Astrocyte of the hippocampus (primary cell): ENCODE measurements at regions not wholly inside any gene's neighbourhood (a gene's known extent, or its start where the extent isn't known, plus 50 kb on each side); places are given as distances from the start of the nearest gene placed in this dataset.

Source experiments
- DNase-seq: peaks from one replicate; pipeline ENCODE4 v3.0.0; 2011; ENCODE audit warnings: low read depth, low spot score

DNA sequence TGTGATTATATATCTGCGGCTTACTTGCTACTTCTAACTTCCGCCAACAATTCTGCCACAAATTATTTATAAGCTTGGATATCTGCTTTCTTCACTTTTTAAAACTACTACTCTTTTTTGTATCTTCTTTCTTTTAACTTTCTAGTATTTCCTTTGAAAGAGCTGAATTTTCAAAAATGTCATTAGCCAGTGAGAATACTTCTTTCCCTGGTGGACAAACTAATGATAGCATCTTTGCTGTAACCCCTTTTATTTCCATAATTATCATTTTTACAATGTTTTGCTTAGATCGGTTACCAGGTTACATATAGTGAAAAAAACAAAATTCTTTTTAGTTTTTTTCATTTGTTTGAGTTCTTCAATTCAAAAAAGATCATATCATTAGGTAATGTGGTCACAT lies 355.9 kb upstream of the ADGRL4 start:
- DNase-seq, result no peak

DNA sequence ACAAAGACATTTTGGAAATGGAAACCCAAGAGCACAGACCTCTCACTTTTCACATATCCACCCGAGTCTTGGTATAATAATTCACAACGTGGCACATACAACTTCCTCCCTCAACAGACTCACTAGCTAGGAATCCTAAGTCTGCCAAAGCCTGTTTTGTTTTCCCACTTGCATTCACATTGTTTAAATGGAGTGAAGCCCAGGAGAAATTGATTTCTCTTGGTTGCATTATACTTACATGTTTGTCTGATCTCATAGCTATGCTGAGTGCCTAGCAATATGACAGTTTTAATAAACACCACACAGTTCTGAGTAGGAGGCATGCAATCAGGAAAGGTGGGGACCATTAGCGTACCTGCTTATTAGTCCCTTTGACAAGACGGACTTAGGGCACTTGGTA lies 348.6 kb upstream of the ADGRL4 start:
- DNase-seq, result peak; percentile 41

DNA sequence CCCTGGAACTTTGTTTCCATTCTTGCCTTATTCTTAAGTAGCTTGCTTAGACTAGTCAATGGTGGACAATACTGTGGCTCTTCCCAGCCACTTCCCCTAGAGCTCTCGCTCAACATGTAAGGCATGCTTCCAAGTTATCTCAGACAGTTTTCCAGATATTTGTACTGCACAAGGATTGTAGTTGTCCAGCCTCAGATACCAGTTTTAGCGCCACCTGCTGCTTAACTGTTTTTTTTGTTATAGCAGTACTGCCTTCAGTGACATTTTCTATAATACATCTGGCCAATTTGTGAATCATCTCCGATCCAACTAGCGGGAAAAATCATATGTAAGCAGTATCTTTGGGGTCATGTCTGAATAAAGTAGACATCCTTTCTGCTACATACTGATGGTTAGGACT lies 346.7 kb upstream of the ADGRL4 start:
- peak; percentile 52 for DNase-seq

DNA sequence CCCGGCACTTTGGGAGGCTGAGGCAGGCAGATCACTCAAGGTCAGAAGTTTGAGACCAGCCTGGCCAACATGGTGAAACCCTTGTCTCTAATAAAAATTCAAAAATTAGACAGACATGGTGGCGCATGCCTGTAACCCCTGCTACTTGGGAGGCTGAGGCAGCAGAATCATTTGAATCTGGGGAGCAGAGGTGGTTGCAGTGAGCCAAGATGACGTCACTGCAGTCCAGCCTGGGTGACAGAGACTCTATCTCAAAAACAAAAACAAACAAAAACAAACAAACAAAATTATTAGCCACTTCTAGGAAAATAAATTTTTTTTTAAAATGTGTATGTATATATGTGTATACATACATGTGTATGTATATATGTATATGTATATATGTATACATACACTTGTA lies 320.3 kb upstream of the ADGRL4 start:
- DNase-seq, result no peak

DNA sequence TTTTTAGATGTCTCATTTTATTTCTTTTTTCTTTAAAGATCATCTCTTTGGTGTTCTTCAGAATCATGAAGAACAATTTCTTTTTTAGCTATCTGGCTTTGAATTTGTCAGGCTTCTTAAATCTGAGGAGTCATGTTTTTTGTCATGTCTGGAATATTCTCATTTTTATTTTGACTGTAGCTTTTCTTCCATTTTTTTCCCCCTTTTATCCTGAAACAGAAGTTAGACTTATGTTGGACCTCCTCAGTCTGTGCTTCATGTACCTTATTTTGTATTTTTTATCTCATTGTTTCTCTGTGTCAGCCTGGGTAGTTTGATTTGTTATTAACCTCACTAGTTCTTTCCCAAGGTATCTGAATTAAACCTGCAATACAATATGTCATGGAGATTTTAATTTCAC lies 319.2 kb upstream of the ADGRL4 start:
- DNase-seq, result no peak

DNA sequence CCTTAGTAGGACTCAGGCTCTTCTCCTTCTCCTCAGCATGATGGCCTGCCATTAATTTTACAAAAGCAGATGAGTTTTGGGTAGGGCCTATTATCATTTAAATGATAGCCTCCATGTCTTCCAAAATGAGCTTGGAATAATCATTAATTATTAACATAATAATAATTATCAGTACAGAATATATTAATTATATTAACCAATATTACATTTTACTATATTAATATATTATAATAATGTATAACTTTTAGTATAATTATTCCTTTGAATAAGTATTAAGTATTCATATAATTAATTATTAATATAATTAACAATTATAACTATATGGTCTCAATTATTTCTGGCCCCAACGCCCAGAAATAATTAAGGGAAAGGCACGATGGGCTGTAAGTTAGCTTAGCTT lies 318.6 kb upstream of the ADGRL4 start:
- DNase-seq, result no peak

DNA sequence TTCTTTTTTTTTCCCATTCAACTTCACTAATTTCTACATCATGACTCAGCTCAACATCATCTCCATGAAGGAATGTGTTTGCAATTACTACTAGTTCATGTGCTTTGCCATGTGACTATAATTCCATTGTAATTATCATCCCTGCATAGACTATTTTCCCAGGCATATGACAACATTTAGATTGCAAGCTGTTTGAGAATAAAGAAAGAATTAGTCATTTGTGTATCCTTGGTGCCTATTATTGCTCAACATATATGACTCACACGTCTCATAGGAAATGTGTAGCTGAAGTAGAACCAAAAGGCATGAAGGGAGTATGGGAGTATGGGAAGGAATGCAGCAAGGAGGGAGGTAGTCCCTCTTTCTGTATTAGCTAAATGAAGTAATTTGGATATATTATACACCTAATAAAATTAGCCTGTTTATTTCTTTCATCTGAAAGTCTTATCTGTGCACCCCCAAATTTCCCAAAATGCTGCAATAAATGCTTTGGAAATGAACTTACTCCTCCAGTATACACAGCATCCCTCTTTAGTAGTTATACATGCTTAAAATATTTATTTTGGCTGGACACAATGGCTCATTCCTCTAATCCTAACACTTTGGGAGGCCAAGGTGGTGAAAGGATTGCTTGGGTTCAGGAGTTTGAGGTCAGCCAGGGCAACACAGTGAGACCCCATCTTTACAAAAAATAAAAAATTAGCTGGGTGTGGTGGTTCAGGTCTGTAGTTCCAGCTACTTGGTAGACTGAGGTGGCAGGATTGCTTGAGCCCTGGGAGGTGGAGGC lies 316.9 kb upstream of the ADGRL4 start:
- peak; percentile 79 for DNase-seq

DNA sequence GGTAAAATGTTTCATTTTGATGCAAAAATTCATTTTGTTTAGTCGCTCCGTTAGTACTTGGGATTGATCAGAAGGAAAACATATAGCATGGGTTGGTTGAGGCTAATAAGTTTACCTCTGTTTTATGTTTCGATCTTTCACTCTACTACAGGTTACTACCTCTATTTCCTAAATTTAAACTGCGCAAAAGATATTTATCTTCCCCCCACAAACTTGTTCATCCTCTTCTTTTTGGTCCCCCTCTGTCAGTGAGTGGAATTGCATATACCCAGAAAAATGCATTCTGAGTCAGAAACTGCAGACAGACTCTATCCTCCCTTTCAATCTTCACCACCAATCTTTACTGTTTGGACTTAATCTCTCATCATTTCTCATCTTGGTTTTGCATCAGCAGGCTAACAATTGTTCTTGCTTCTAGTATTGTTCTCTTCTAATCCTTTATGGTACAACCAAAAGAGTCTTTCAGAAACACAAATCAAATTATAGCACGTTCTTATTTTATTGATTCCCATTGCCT lies 316.0 kb upstream of the ADGRL4 start:
- no peak for DNase-seq

DNA sequence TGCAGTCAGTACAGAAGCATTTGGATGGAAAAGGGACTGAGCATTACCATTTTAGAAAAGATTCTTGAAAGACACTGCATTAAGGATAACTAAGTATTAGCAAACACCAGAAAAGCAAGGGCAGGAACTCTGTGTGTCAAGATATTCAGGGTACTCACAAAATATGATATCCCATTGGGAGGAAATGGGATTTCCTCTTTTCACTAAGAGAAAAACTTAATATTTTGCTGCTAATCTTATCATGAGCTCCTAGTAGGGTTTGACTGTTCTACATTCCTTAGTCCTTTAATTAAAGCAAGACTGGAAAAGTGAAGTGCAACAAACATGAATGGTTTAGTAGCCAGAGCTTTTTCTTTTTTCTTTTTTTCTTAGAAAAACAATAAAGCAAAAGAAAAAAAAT lies 305.9 kb upstream of the ADGRL4 start:
- DNase-seq, result no peak

DNA sequence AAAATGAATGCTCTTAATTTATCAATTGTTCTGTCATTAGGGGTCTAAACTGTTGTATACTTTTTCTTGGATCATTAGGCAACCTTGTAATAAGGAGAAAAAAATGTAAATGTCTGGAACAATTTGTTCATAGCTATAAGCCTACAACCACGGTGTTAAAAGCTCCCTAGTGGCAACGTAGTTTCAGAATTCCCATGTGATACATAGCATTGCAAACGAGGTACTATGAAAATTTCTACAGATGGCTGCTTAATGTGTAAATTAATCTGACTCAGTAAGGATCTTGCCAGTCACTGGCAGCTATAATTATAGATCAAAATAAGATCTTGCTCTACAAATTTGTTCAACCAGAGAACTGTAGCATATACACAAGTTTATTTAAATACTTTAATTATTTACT lies 304.1 kb upstream of the ADGRL4 start:
- no peak for DNase-seq

DNA sequence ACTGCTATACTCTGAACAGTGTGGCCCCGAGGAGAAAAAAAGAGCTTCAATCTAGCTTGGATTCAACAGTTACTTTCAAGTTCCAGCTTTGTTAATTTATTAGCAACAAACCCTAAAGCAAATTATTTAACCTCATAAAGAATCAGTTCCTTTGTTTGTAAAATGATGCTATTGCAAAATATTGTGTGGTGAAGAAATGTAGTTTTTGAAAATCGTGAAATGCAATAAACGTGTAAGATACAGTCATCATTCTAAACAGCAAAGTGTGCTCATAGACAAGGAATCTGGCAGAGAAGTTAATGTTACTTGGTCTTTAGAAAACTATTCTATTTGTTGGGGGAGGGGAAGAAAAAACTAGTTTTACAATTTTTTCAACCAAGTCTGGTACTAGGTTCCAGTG lies 297.6 kb upstream of the ADGRL4 start:
- DNase-seq, result no peak

DNA sequence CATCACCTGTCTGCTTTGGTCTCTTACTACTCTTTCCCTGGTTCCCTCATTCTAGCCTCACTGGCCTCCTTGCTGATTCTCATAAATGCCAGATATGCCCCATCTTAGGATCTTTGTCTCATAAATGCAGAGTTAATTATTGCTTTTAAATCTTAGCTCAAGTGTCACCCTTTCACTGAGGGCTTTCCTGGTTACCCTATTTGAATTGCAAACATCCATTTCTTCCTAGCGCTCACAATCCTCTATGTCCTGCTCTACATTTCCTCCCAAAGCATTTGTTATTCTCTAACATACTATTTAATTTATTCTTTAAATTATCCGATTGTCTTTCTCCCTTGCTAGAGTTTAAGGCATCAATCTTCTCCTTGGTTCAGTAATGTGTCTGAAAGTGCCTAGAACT lies 296.5 kb upstream of the ADGRL4 start:
- no peak for DNase-seq

DNA sequence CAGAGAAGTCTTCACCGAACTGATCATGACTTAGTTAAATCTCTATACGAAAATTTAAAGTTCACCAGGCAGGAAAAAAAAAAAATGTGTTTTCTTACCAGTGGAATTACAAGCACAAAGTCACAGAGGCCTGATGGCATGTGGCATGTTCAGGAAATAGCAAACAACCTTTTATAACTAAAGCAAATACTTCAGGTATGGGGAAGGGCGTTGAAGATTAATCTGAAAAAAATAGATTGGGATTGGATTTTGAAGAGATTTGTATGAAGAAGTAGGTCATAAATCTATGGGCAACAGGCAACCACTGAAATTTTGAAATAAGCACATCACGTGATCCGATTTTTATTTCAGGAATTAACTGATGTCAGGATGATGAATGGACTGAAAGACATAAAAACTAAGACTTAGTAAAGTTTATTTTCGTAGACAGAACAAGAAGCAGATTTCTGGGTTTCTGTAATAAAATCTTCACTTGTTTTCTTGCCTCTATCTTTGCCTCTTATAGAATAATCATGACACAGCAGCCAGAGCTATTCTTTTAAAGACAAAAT lies 295.9 kb upstream of the ADGRL4 start:
- DNase-seq, result no peak

DNA sequence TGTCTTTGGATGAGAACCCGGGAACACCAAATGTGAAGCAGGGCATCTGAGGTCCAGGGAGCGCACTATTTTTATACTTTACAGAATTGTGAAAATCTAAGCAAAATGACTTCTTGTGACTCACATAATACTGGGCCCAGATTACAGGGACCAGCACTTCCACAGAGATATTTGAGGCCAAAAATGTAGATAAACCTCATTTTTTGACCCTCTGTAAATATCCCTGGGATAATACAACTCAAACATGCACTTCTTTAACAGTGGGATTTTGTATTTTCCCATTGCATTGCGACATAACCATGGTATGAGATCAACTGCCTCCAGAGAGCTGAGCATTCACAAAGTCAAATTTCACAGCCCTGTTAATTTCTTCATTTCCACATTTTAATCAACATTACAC lies 289.4 kb upstream of the ADGRL4 start:
- DNase-seq, result no peak

DNA sequence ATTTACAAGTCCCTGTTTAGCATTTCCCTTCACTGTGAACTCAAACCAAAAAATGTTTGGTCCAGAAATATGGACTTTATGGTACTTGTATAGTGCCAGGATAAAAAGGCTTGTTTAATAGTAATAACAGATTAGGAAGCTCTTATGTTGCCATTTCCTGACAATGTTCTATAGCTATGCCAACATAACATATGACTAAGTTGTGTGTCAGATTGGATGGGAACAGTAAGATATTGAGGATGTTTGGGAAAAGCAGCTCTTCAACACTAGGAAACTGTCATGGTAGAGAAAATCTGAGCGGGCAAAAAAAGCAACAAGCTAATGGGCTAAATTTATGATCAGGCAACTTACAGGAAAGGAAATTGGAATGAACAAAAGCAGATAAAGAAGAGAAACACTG lies 287.1 kb upstream of the ADGRL4 start:
- DNase-seq, result no peak

DNA sequence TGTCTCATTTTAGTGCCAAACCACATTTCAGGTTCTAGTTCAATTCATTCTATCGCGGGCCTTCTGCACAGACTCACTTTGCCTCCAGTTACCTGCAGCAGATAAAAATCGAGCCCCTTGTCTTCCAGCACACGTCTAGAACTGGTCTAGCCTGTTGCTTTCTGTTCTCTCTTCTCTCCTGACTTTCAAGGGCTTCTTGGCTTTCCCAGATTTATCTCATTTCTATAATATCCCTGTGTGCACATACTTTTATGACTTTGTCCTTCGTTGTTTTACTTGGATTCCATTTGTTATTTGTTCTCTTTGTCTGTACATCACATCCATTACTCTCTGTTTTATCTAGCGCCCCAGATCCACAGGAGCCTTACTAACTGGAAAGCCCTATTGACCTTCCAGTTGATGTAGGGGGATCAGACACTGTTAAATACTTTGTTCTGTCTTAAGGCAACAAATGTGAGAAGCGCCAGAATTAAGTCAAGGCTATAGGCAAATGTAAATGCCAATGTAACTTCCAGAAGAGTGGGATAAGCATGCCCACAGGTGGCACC lies 284.5 kb upstream of the ADGRL4 start:
- DNase-seq, result no peak

DNA sequence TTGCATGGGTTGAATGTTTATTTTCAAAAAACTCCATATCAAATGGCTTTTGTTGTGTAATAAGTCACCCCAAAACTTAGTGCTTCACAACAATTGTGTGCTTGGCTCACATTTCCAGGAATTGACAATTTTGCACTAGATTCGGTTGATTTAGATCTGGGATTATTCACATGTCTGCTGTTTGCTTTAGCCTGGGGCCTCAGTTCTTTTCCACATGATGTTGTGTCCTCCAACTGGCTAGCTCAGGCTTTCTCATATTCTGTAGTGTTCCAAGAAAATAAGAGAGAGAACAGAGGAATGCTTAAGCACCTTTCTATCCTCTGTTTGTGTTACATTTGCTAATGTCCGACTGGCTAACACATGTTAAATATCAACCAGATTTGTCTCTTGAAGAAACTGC lies 281.5 kb upstream of the ADGRL4 start:
- DNase-seq, result no peak

DNA sequence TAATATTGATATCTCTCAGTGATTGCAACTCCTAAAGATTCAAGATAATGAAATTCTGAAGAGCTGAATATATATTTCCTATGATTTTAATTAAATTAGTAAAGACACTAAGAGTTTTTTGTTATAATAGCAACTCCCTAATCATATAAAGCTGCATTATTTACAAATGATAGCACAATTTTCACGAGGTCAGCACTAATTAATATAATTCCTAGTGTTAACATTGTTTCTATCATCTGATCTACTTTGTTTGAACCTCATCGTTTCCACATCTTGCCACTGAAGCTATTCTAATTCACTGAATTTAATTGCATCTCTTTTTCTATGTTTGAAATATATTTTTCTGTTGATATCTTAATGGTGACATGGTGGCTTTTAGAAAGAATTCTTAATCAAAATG lies 279.1 kb upstream of the ADGRL4 start:
- DNase-seq, result no peak

DNA sequence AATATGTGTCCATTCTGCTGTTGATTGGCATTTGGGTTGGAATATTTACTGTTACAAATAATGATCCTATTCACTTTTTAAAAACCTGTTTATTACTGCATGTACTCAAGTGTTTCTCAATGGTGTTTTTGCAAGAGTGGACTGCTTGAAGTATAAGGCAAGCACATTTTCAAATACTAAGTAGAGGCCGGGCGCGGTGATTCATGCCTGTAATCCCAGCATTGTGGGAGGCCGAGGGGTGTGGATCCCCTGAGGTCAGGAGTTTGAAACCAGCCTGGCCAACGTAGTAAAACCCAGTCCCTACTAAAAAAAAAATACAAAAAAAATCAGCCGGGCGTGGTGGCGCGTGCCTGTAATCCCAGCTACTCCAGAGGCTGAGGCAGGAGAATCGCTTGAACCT lies 276.9 kb upstream of the ADGRL4 start:
- no peak for DNase-seq

DNA sequence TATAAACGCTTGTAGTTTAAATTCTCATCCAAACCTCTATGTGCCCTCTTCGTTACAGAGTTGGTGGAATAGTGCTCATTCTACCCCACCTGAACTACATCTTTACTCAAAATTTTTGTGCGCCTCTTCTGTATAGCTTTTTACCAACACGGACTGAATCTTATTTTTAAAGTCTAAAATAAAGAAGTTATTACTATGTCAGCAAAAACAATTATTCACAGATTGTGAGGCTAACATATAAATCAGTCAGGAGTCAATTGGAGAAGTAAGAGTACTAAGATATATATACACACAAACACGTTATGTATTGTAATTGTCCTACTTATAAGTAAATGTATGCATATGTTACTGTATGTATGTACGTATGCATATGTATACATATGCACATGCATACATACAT lies 274.9 kb upstream of the ADGRL4 start:
- DNase-seq, result no peak

DNA sequence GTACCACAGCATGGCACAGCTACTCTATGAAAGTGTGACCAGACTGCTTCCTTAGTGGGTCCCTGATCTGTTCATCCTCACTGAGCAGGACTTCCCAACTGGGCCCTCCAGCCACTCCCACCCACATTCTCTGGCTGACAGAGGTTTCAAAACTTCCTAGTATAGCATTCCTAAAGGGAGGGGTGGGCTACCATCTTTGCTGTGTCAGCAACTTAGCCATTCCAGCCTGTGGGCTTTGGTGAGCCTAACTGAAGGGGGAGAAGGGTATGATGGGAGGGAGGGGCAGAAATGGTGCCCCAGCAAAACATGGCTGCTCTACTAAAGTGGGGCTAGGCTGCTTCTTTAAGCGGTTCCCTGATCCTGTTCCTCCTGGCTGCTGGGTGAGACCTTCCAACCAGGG lies 265.2 kb upstream of the ADGRL4 start:
- DNase-seq, result no peak

DNA sequence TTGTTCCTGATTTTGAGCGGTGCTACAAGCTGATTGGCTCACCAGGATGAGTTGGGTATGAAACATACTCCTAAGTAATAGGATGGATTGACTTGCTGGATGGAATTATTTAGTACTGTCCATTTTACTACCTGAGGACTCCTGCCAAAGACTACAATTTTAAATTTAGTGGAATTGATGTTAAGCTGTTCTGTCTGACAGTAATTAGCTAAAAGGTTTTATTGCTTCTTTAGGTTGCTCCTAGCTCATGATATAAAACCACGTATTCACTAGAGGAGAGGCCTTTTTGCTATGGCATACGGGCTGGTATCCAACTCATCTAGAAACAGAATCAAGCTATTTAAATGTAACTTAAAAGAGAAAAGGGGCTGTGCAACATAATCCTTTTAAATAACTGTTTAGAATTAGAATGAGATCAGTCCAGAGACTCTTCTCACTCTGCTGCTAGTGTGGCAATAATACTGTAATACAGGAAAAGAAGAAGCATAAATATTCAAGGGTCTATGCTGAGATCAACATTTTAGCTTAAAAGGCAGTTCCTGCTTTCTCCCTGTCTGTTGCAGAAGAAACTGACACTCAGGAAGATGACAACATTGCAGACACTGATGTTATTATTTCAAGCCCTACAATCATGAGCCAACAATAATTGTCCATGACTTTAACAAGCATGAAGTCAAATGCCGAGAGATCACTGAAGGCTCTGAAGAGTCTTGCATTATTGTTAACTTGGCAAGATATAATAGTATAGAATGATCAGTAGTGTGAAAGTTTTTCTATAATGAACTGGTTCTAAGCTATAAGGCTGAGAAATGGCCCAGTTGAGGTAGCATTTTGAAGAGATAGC lies 258.7 kb upstream of the ADGRL4 start:
- no peak for DNase-seq
